ENCODE measurements at regions not wholly inside any gene's neighbourhood (a gene's known extent, or its start where the extent isn't known, plus 50 kb on each side); places are given as distances from the start of the nearest gene placed in this dataset.

- ATAC-seq (ENCODE audit: low read depth): no peak
- H2AFZ ChIP-seq (ENCODE audit: insufficient read depth, low read depth, low read length, poor library complexity, severe bottlenecking): no peak overlapping the region
- H4K20me1 ChIP-seq (ENCODE audit: control insufficient read depth, insufficient read depth, low read length, poor library complexity, severe bottlenecking): no peaks in the 10 kb centered on the region
- Mint-ChIP-seq H3K9me3 (ENCODE audit: insufficient read depth) (no peaks in the 10 kb centered on the region), H3K4me1 (no peaks in the 10 kb centered on the region), H3K27ac (no peak overlapping the region), H3K4me3 (no peak overlapping the region), H3K27me3 (no peaks in the 10 kb centered on the region)
- intact Hi-C loops (cut with micrococcal nuclease): no loop called here
- no peaks in the 10 kb centered on the region for H3K9me3 ChIP-seq (ENCODE audit: control extremely low read depth in 1 of 3, control insufficient read depth in 2 of 3, insufficient read depth in 1 of 3, low read length in 2 of 3)
- TF ChIP-seq CTCF (IDR thresholded peaks at IDR 0.05) (no peak), EZH2 (IDR thresholded peaks at IDR 0.05; ENCODE audit: borderline replicate concordance, insufficient read depth, low read depth, low read length, poor library complexity, severe bottlenecking) (no peak)
- ChIA-PET CTCF (no interaction called here), POLR2A (no interaction called here)
- H3K27ac ChIP-seq (ENCODE audit: low read length in 2 of 2): no peak overlapping the region
- no peaks in the 10 kb centered on the region for H3K27me3 ChIP-seq (replicated peaks in 1 of 4; ENCODE audit: control extremely low read depth in 1 of 4, control insufficient read depth in 3 of 4, insufficient read depth in 4 of 4, low read length in 3 of 4)
- no peaks in the 10 kb centered on the region for H3K36me3 ChIP-seq (replicated peaks in 1 of 2; ENCODE audit: control extremely low read depth in 1 of 2, control insufficient read depth in 1 of 2, extremely low read depth in 1 of 2, insufficient read depth in 2 of 2, low read length in 1 of 2)
- no peaks in the 10 kb centered on the region for H3K79me2 ChIP-seq (ENCODE audit: control insufficient read depth, insufficient read depth, low read length)
- no peak for DNase-seq
- no peak overlapping the region for H3K9ac ChIP-seq (ENCODE audit: low read length)
- no peak overlapping the region for H3K4me3 ChIP-seq (ENCODE audit: control extremely low read depth in 1 of 5, extremely low read depth in 1 of 5, insufficient read depth in 1 of 5, low read depth in 2 of 5, low read length in 4 of 5)
- 91% methylated on average over 4 of the region's 5 CpGs for WGBS (ENCODE audit: insufficient coverage)
- no peak overlapping the region for H3K4me2 ChIP-seq (replicated peaks; ENCODE audit: low read depth, low read length, poor library complexity, severe bottlenecking)
- no peaks in the 10 kb centered on the region for H3K4me1 ChIP-seq (ENCODE audit: control insufficient read depth in 2 of 2, insufficient read depth in 2 of 2, low read length in 2 of 2)
Measured at GRCh38 chr21:24938573-24938972, 668.7 kb downstream of the MRPL39 start.

GRCh38 chr21:24935991-24936390, 671.3 kb downstream of the MRPL39 start:
- Histone ChIP-seq H3K36me3 (replicated peaks in 1 of 2; ENCODE audit: control extremely low read depth in 1 of 2, control insufficient read depth in 1 of 2, extremely low read depth in 1 of 2, insufficient read depth in 2 of 2, low read length in 1 of 2) (no peaks in the 10 kb centered on the region), H3K9ac (ENCODE audit: low read length) (no peak overlapping the region), H3K27ac (ENCODE audit: low read length in 2 of 2) (no peak overlapping the region), H3K79me2 (ENCODE audit: control insufficient read depth, insufficient read depth, low read length) (no peaks in the 10 kb centered on the region), H4K20me1 (ENCODE audit: control insufficient read depth, insufficient read depth, low read length, poor library complexity, severe bottlenecking) (no peaks in the 10 kb centered on the region), H3K4me1 (ENCODE audit: control insufficient read depth in 2 of 2, insufficient read depth in 2 of 2, low read length in 2 of 2) (no peaks in the 10 kb centered on the region), H3K27me3 (replicated peaks in 1 of 4; ENCODE audit: control extremely low read depth in 1 of 4, control insufficient read depth in 3 of 4, insufficient read depth in 4 of 4, low read length in 3 of 4) (no peaks in the 10 kb centered on the region), H3K4me2 (replicated peaks; ENCODE audit: low read depth, low read length, poor library complexity, severe bottlenecking) (no peak overlapping the region), H3K9me3 (ENCODE audit: control extremely low read depth in 1 of 3, control insufficient read depth in 2 of 3, insufficient read depth in 1 of 3, low read length in 2 of 3) (no peaks in the 10 kb centered on the region), H2AFZ (ENCODE audit: insufficient read depth, low read depth, low read length, poor library complexity, severe bottlenecking) (no peak overlapping the region), H3K4me3 (ENCODE audit: control extremely low read depth in 1 of 5, extremely low read depth in 1 of 5, insufficient read depth in 1 of 5, low read depth in 2 of 5, low read length in 4 of 5) (no peak overlapping the region)
- Mint-ChIP-seq H3K9me3 (ENCODE audit: insufficient read depth) (no peaks in the 10 kb centered on the region), H3K4me3 (no peak overlapping the region), H3K4me1 (no peaks in the 10 kb centered on the region), H3K27me3 (no peaks in the 10 kb centered on the region), H3K27ac (no peak overlapping the region)
- ChIA-PET POLR2A (no interaction called here), CTCF (no interaction called here)
- intact Hi-C loops (cut with micrococcal nuclease): no loop called here
- ATAC-seq (ENCODE audit: low read depth): no peak
- WGBS (ENCODE audit: insufficient coverage): no CpG with 5 or more reads among the region's 2 CpGs
- no peak for DNase-seq
- TF ChIP-seq CTCF (IDR thresholded peaks at IDR 0.05) (no peak), EZH2 (IDR thresholded peaks at IDR 0.05; ENCODE audit: borderline replicate concordance, insufficient read depth, low read depth, low read length, poor library complexity, severe bottlenecking) (no peak)

All from B cell (primary cell).